Aorta (tissue), 5 donors: ENCODE measurements at regions not wholly inside any gene's neighbourhood (a gene's known extent, or its start where the extent isn't known, plus 50 kb on each side); places are given as distances from the start of the nearest gene placed in this dataset.

Source experiments
- ATAC-seq: fragments of 200-7000 bp; cut with Tn5 transposase; one replicate; pipeline ENCODE4 v1.9.1; 2022; ENCODE audit warnings: moderate library complexity; ENCODE audit not compliant: low FRiP score
- DNase-seq, 2 donors: peaks; one replicate each; pipeline ENCODE4 v3.0.0-alpha.2; 2020
- H3K27ac ChIP-seq, 2 donors: one replicate each; pipeline ENCODE4 v1.5.1; 2013; ENCODE audit warnings: low read length in 2 of 2, mild to moderate bottlenecking in 2 of 2, moderate library complexity in 2 of 2, control low read depth in 1 of 2, inconsistent platforms in 1 of 2, low read depth in 1 of 2
- H3K27me3 ChIP-seq, 2 donors: one replicate each; pipeline ENCODE4 v1.6.1; 2013; ENCODE audit warnings: control low read depth in 1 of 2, low read length in 1 of 2, mild to moderate bottlenecking in 1 of 2, moderate library complexity in 1 of 2; ENCODE audit not compliant: insufficient read depth in 2 of 2, control insufficient read depth in 1 of 2
- H3K36me3 ChIP-seq, 2 donors: one replicate each; pipeline ENCODE4 v1.6.1; 2013; ENCODE audit warnings: control low read depth in 1 of 2, low read length in 1 of 2, mild to moderate bottlenecking in 1 of 2; ENCODE audit not compliant: insufficient read depth in 2 of 2, control insufficient read depth in 1 of 2
- H3K4me1 ChIP-seq, 2 donors: one replicate each; pipeline ENCODE4 v1.6.1; 2013; ENCODE audit warnings: low read length in 2 of 2, control low read depth in 1 of 2, mild to moderate bottlenecking in 1 of 2, moderate library complexity in 1 of 2; ENCODE audit not compliant: insufficient read depth in 2 of 2, control insufficient read depth in 1 of 2
- H3K4me3 ChIP-seq, 2 donors: one replicate each; pipeline ENCODE4 v1.5.1; 2013; ENCODE audit warnings: low read length in 2 of 2, control low read depth in 1 of 2, mild to moderate bottlenecking in 1 of 2
- H3K9me3 ChIP-seq: one replicate; pipeline ENCODE4 v1.6.1; 2013; ENCODE audit warnings: mild to moderate bottlenecking, low read length; ENCODE audit not compliant: control insufficient read depth
- WGBS, 2 donors: extraction: QIAGEN DNeasy Blood & Tissue Kit; methylation state at CpG; one replicate each; pipeline ENCODE4 v1.1.7; 2013; 5-methylcytosine and 5-hydroxymethylcytosine counted together
- intact Hi-C, 2 donors: fragments of 100-400 bp; cut with DNase I; formaldehyde crosslinking; loops; one replicate each; pipeline versions ENCODE4 v1.14.2 to v1.15.0; 2022
- donor health status: healthy with polysubstance abuse.
- donor health status: Bipolar disorder and iron deficiency.
- donor health status: DM: no; HTN: no; CAD: no.
- donor health status: DM: no; HTN: no; CAD: no.
- donor health status: DM: yes; HTN: yes; CAD: no.

- Histone ChIP-seq H3K4me1 (no peaks in the 10 kb centered on the region), H3K4me3 (no peak overlapping the region), H3K9me3 (no peaks in the 10 kb centered on the region), H3K27me3 (no peaks in the 10 kb centered on the region), H3K36me3 (no peaks in the 10 kb centered on the region), H3K27ac (no peak overlapping the region)
- no peak for ATAC-seq
- no peak for DNase-seq
- 87 to 93% methylated on average over 7 of the region's 7 CpGs for WGBS, 2 donors
- intact Hi-C loops = no loop called here
These were observed 137.7 kb upstream of the APCDD1 start for GRCh38 chr18:10316778-10317177.

- H3K9me3 ChIP-seq = no peaks in the 10 kb centered on the region
- DNase-seq = no peak
- no peak overlapping the region for H3K27ac ChIP-seq
- no peaks in the 10 kb centered on the region for H3K27me3 ChIP-seq
- 83% methylated on average over 6 of the region's 6 CpGs for WGBS, 2 donors
- H3K4me1 ChIP-seq = no peaks in the 10 kb centered on the region
- no peak overlapping the region for H3K4me3 ChIP-seq
- H3K36me3 ChIP-seq = no peaks in the 10 kb centered on the region
- intact Hi-C loops = no loop called here
- no peak for ATAC-seq
These were observed 136.4 kb upstream of the APCDD1 start for GRCh38 chr18:10317864-10318690.

GRCh38 chr18:10318691-10318970 lies 135.8 kb upstream of the APCDD1 start:
- WGBS, 2 donors = 33 to 42% methylated on average over 3 of the region's 3 CpGs
- Histone ChIP-seq H3K36me3 (no peaks in the 10 kb centered on the region), H3K27me3 (no peaks in the 10 kb centered on the region), H3K4me3 (no peak overlapping the region), H3K4me1 (no peaks in the 10 kb centered on the region), H3K27ac (no peak overlapping the region), H3K9me3 (no peaks in the 10 kb centered on the region)
- intact Hi-C loops = no loop called here
- no peak for DNase-seq
- ATAC-seq = no peak

- H3K4me1 ChIP-seq = no peaks in the 10 kb centered on the region
- no peaks in the 10 kb centered on the region for H3K36me3 ChIP-seq
- no peaks in the 10 kb centered on the region for H3K27me3 ChIP-seq
- no peaks in the 10 kb centered on the region for H3K9me3 ChIP-seq
- H3K27ac ChIP-seq = no peak overlapping the region
- intact Hi-C loops = no loop called here
- DNase-seq (no peak), ATAC-seq (no peak)
- 88 to 89% methylated on average over 2 of the region's 2 CpGs for WGBS, 2 donors
- no peak overlapping the region for H3K4me3 ChIP-seq
These were observed 135.4 kb upstream of the APCDD1 start for GRCh38 chr18:10319026-10319425.

- no peak for DNase-seq
- intact Hi-C loops = no loop called here
- WGBS, 2 donors = 92 to 97% methylated on average over 9 of the region's 9 CpGs
- no peaks in the 10 kb centered on the region for H3K27me3 ChIP-seq
- H3K4me1 ChIP-seq = no peaks in the 10 kb centered on the region
- no peak for ATAC-seq
- H3K27ac ChIP-seq = no peak overlapping the region
- no peaks in the 10 kb centered on the region for H3K36me3 ChIP-seq
- no peak overlapping the region for H3K4me3 ChIP-seq
- H3K9me3 ChIP-seq = no peaks in the 10 kb centered on the region
These were observed 134.4 kb upstream of the APCDD1 start for GRCh38 chr18:10319914-10320600.

- Histone ChIP-seq H3K9me3 (no peaks in the 10 kb centered on the region), H3K27ac (no peak overlapping the region), H3K27me3 (no peaks in the 10 kb centered on the region), H3K4me3 (no peak overlapping the region), H3K4me1 (no peaks in the 10 kb centered on the region), H3K36me3 (no peaks in the 10 kb centered on the region)
- WGBS, 2 donors = 89 to 91% methylated on average over 7 of the region's 7 CpGs
- ATAC-seq = no peak
- intact Hi-C loops = no loop called here
- no peak for DNase-seq
These were observed 133.6 kb upstream of the APCDD1 start for GRCh38 chr18:10320791-10321190.

- H3K9me3 ChIP-seq = no peaks in the 10 kb centered on the region
- intact Hi-C loops = no loop called here
- H3K4me1 ChIP-seq = no peaks in the 10 kb centered on the region
- H3K36me3 ChIP-seq = no peaks in the 10 kb centered on the region
- H3K4me3 ChIP-seq = no peak overlapping the region
- DNase-seq (no peak), ATAC-seq (no peak)
- H3K27ac ChIP-seq = no peak overlapping the region
- no peaks in the 10 kb centered on the region for H3K27me3 ChIP-seq
- 89 to 91% methylated on average over 2 of the region's 2 CpGs for WGBS, 2 donors
These were observed 132.9 kb upstream of the APCDD1 start for GRCh38 chr18:10321576-10321975.

GRCh38 chr18:10322004-10322403 lies 132.4 kb upstream of the APCDD1 start:
- intact Hi-C loops = no loop called here
- Histone ChIP-seq H3K4me1 (no peaks in the 10 kb centered on the region), H3K27ac (no peak overlapping the region), H3K27me3 (no peaks in the 10 kb centered on the region), H3K36me3 (no peaks in the 10 kb centered on the region), H3K4me3 (no peak overlapping the region), H3K9me3 (no peaks in the 10 kb centered on the region)
- ATAC-seq = no peak
- WGBS, 2 donors = 89 to 95% methylated on average over 7 of the region's 7 CpGs
- DNase-seq = no peak

- ATAC-seq = no peak
- no peaks in the 10 kb centered on the region for H3K27me3 ChIP-seq
- no peak overlapping the region for H3K27ac ChIP-seq
- H3K36me3 ChIP-seq = no peaks in the 10 kb centered on the region
- no peak overlapping the region for H3K4me3 ChIP-seq
- WGBS, 2 donors = 90 to 93% methylated on average over 2 of the region's 2 CpGs
- no peak for DNase-seq
- H3K4me1 ChIP-seq = no peaks in the 10 kb centered on the region
- intact Hi-C loops = no loop called here
- no peaks in the 10 kb centered on the region for H3K9me3 ChIP-seq
These were observed 132.0 kb upstream of the APCDD1 start for GRCh38 chr18:10322435-10322834.
